Astrocyte of the cerebellum (primary cell): ENCODE measurements at regions not wholly inside any gene's neighbourhood (a gene's known extent, or its start where the extent isn't known, plus 50 kb on each side); places are given as distances from the start of the nearest gene placed in this dataset.

Source experiments
- DNase-seq: peaks from one replicate; pipeline ENCODE4 v3.0.0-alpha.2; 2011; ENCODE audit warnings: low read depth
- H3K4me3 ChIP-seq: 2 replicates; pipeline ENCODE4 v1.5.1; 2011; ENCODE audit warnings: mild to moderate bottlenecking, low read depth, low read length, moderate library complexity
- CTCF ChIP-seq: IDR thresholded peaks from 2 replicates; pipeline ENCODE4 v1.5.1; 2012; ENCODE audit warnings: low read length, low read depth, moderate library complexity, mild to moderate bottlenecking; ENCODE audit errors: missing control alignments
- in situ Hi-C: cut with HindIII; loops from 2 replicates; pipeline ENCODE4 v1.10.0; 2017; ENCODE audit warnings: low sequenced_read_pairs

- in situ Hi-C loops: loop anchor here (5.0 kb wide), 1 partner anchor 56 kb away; no protein-coding TSS in a partner anchor
- TF ChIP-seq CTCF: no peak
- no peak for DNase-seq
- H3K4me3 ChIP-seq: no peak overlapping the region
Observed at GRCh38 chr12:92581604-92582003, 121.2 kb upstream of the PLEKHG7 start.

GRCh38 chr12:92574911-92575570 lies 127.7 kb upstream of the PLEKHG7 start:
- no peak for DNase-seq
- TF ChIP-seq CTCF: no peak
- H3K4me3 ChIP-seq: no peak overlapping the region
- in situ Hi-C loops: no loop called here

GRCh38 chr12:92574051-92574783 lies 128.6 kb upstream of the PLEKHG7 start:
- in situ Hi-C loops: no loop called here
- TF ChIP-seq CTCF: peak; percentile 36
- H3K4me3 ChIP-seq: no peak overlapping the region
- no peak for DNase-seq

GRCh38 chr12:92573104-92573503 lies 129.7 kb upstream of the PLEKHG7 start:
- no peak for TF ChIP-seq CTCF
- no peak for DNase-seq
- in situ Hi-C loops: no loop called here
- no peak overlapping the region for H3K4me3 ChIP-seq

GRCh38 chr12:92571844-92572543 lies 130.8 kb upstream of the PLEKHG7 start:
- in situ Hi-C loops: no loop called here
- DNase-seq: no peak
- no peak overlapping the region for H3K4me3 ChIP-seq
- no peak for TF ChIP-seq CTCF

GRCh38 chr12:92571169-92571568 lies 131.6 kb upstream of the PLEKHG7 start:
- in situ Hi-C loops: no loop called here
- no peak for DNase-seq
- no peak for TF ChIP-seq CTCF
- no peak overlapping the region for H3K4me3 ChIP-seq
